SK-N-SH (cell line): ENCODE measurements at regions not wholly inside any gene's neighbourhood (a gene's known extent, or its start where the extent isn't known, plus 50 kb on each side); places are given as distances from the start of the nearest gene placed in this dataset.

Experiments used
- CTCF ChIA-PET: fragments of 300-600, 350-600 bp; formaldehyde crosslinking; extraction: SDS; loops from one replicate; lab custom pipeline; 2021; lab: Yijun Ruan, JAX
- POLR2A ChIA-PET: fragments of 350-600 bp; sonication (Branson Sonifier 250); formaldehyde crosslinking; extraction: SDS; loops from one replicate; lab custom pipeline; 2020; ENCODE audit warnings: antibody characterized with exemption, inconsistent platforms; lab: Yijun Ruan, JAX
- DNase-seq: peaks from one replicate; pipeline ENCODE4 v3.0.0; 2012
- H2AFZ ChIP-seq: fragments of 200-600 bp; sonication (generic); 2 replicates; pipeline ENCODE4 v1.8.1; 2016; ENCODE audit warnings: antibody characterized with exemption, mild to moderate bottlenecking, low read depth
- H3F3A ChIP-seq: fragments of 200-600 bp; sonication (generic); replicated peaks from 2 replicates; pipeline ENCODE3; 2016; ENCODE audit warnings: antibody characterized with exemption, mild to moderate bottlenecking; ENCODE audit not compliant: insufficient read depth
- H3K27ac ChIP-seq, 2 experiments: fragments of 200-500 bp in 1 of 2; fragments of 200-600 bp in 1 of 2; sonication (Bioruptor generic) in 1 of 2; sonication (generic), shearing (Covaris generic) in 1 of 2; 2 replicates each; pipeline versions ENCODE4 v1.5.1 to v1.6.1; 2014 to 2016; ENCODE audit warnings: low read depth in 2 of 2, inconsistent platforms in 1 of 2, low read length in 1 of 2, mild to moderate bottlenecking in 1 of 2, mixed read lengths in 1 of 2
- H3K27me3 ChIP-seq: fragments of 200-600 bp; sonication (generic), shearing (Covaris generic); 2 replicates; pipeline ENCODE4 v1.6.1; 2016; ENCODE audit warnings: mixed run types; ENCODE audit not compliant: insufficient read depth
- H3K36me3 ChIP-seq, 2 experiments: fragments of 200-500 bp in 1 of 2; fragments of 200-600 bp in 1 of 2; sonication (Bioruptor generic) in 1 of 2; sonication (generic) in 1 of 2; replicated peaks in 1 of 2; 2 replicates each; pipeline versions ENCODE3 to v1.5.1; 2014 to 2016; ENCODE audit warnings: low read length in 1 of 2, mild to moderate bottlenecking in 1 of 2; ENCODE audit not compliant: insufficient read depth in 2 of 2, control insufficient read depth in 1 of 2
- H3K4me1 ChIP-seq, 2 experiments: fragments of 200-500 bp in 1 of 2; fragments of 200-600 bp in 1 of 2; sonication (Bioruptor generic) in 1 of 2; sonication (generic), shearing (Covaris generic) in 1 of 2; 2 replicates each; pipeline versions ENCODE4 v1.5.1 to v1.6.1; 2014 to 2016; ENCODE audit warnings: low read depth in 1 of 2, low read length in 1 of 2, mixed run types in 1 of 2; ENCODE audit not compliant: insufficient read depth in 2 of 2, control insufficient read depth in 1 of 2
- H3K4me2 ChIP-seq: fragments of 200-600 bp; sonication (generic), shearing (Covaris generic); 2 replicates; pipeline ENCODE4 v1.6.1; 2017; ENCODE audit warnings: mixed run types
- H3K4me3 ChIP-seq, 2 experiments: fragments of 200-500 bp in 1 of 2; fragments of 200-600 bp in 1 of 2; sonication (Bioruptor generic) in 1 of 2; sonication (generic), shearing (Covaris generic) in 1 of 2; 2 replicates each; pipeline versions ENCODE4 v1.5.1 to v1.8.1; 2014 to 2016; ENCODE audit warnings: low read depth in 2 of 2, inconsistent platforms in 1 of 2, low read length in 1 of 2, mild to moderate bottlenecking in 1 of 2, mixed read lengths in 1 of 2, moderate library complexity in 1 of 2
- H3K79me2 ChIP-seq: fragments of 200-600 bp; sonication (generic); 2 replicates; pipeline ENCODE4 v1.8.1; 2017; ENCODE audit warnings: mild to moderate bottlenecking; ENCODE audit not compliant: insufficient read depth
- H3K9ac ChIP-seq: fragments of 200-600 bp; sonication (generic); 2 replicates; pipeline ENCODE4 v1.6.1; 2017; ENCODE audit warnings: mixed run types
- H3K9me2 ChIP-seq: fragments of 200-600 bp; sonication (generic); 2 replicates; pipeline ENCODE4 v1.6.1; 2017; ENCODE audit warnings: mixed run types
- H3K9me3 ChIP-seq: fragments of 200-600 bp; sonication (generic); 2 replicates; pipeline ENCODE4 v1.6.1; 2017; ENCODE audit warnings: mixed run types, mild to moderate bottlenecking, moderate library complexity
- H4K20me1 ChIP-seq: fragments of 200-600 bp; sonication (generic); 2 replicates; pipeline ENCODE4 v1.6.1; 2017; ENCODE audit warnings: mild to moderate bottlenecking, mixed run types; ENCODE audit not compliant: insufficient read depth
- CTCF ChIP-seq: fragments of 200-600 bp; sonication (generic); IDR thresholded peaks from 2 replicates; pipeline ENCODE4 v1.6.1; 2017; ENCODE audit warnings: antibody characterized with exemption, mild to moderate bottlenecking, moderate library complexity
- EP300 ChIP-seq, 2 experiments: IDR thresholded peaks; 2 replicates each; pipeline versions ENCODE4 v1.4.0 to v1.6.1; 2012; ENCODE audit warnings: borderline replicate concordance in 1 of 2, low read depth in 1 of 2, low read length in 1 of 2
- MAX ChIP-seq: IDR thresholded peaks from 2 replicates; pipeline ENCODE4 v1.4.0; 2012; ENCODE audit warnings: low read depth
- MEF2A ChIP-seq: IDR thresholded peaks from 2 replicates; pipeline ENCODE4 v1.4.0; 2012; ENCODE audit warnings: low read depth, borderline replicate concordance
- NFIC ChIP-seq: IDR thresholded peaks from 2 replicates; pipeline ENCODE4 v1.4.0; 2012; ENCODE audit warnings: borderline replicate concordance
- PBX3 ChIP-seq: IDR thresholded peaks from 2 replicates; pipeline ENCODE4; 2012
- POLR2AphosphoS5 ChIP-seq: IDR thresholded peaks from 2 replicates; pipeline ENCODE4 v1.6.1; 2012; ENCODE audit warnings: low read depth, low read length
- RAD21 ChIP-seq: IDR thresholded peaks from 2 replicates; pipeline ENCODE4 v1.6.1; 2012; ENCODE audit warnings: mild to moderate bottlenecking, low read length
- RFX5 ChIP-seq: IDR thresholded peaks from 2 replicates; pipeline ENCODE4 v1.6.1; 2012; ENCODE audit warnings: mild to moderate bottlenecking, improper control_type of control experiment, low read length
- SIN3A ChIP-seq: IDR thresholded peaks from 2 replicates; pipeline ENCODE4 v1.6.1; 2012; ENCODE audit warnings: low read depth, mild to moderate bottlenecking, low read length, moderate library complexity, borderline replicate concordance
- SMC3 ChIP-seq: IDR thresholded peaks from 2 replicates; pipeline ENCODE4 v1.6.1; 2012; ENCODE audit warnings: low read depth, low read length, improper control_type of control experiment
- USF1 ChIP-seq: IDR thresholded peaks from 2 replicates; pipeline ENCODE4 v1.4.0; 2012; ENCODE audit warnings: low read depth, borderline replicate concordance
- ZBTB33 ChIP-seq: IDR thresholded peaks from 2 replicates; pipeline ENCODE4 v1.4.0; 2012; ENCODE audit warnings: low read depth, borderline replicate concordance
- WGBS: methylation state at CpG from one replicate; pipeline ENCODE4 v1.1.6; 2017; ENCODE audit warnings: low lambda C conversion rate; 5-methylcytosine and 5-hydroxymethylcytosine counted together

- CTCF ChIA-PET, result interaction anchor here (1.1 kb wide), 1 partner anchor 10 kb away, joined by 3 read pairs; no protein-coding TSS in a partner anchor
- Histone ChIP-seq H2AFZ (no peak overlapping the region), H3K79me2 (no peaks in the 10 kb centered on the region), H3K4me1 (no peaks in the 10 kb centered on the region), H3F3A (no peaks in the 10 kb centered on the region), H3K4me2 (no peak overlapping the region), H3K27me3 (no peaks in the 10 kb centered on the region), H3K27ac (no peak overlapping the region), H4K20me1 (no peaks in the 10 kb centered on the region), H3K9me3 (0 out of 2 replicates have a peak, but pooled peaks cover 6% of the 10 kb centered on the region), H3K9me2 (no peaks in the 10 kb centered on the region), H3K9ac (no peak overlapping the region), H3K4me3 (no peak overlapping the region), H3K36me3 (no peaks in the 10 kb centered on the region)
- 2% methylated on average over 1 of the region's 1 CpG for WGBS
- TF ChIP-seq NFIC (no peak), SMC3 (no peak), POLR2AphosphoS5 (no peak), RAD21 (no peak), CTCF (no peak), MAX (no peak), EP300 (IDR thresholded peaks at IDR 0.05; ENCODE audit: borderline replicate concordance in 1 of 2, low read depth in 1 of 2, low read length in 1 of 2) (no peak), PBX3 (no peak), MEF2A (no peak), USF1 (no peak), ZBTB33 (no peak), RFX5 (no peak)
- DNase-seq, result no peak
- POLR2A ChIA-PET, result no interaction called here
Measured at GRCh38 chr10:10503772-10504171, 513.9 kb upstream of the CELF2 start.

- Histone ChIP-seq H3K9me3 (0 out of 2 replicates have a peak, but pooled peaks cover 6% of the 10 kb centered on the region), H3K79me2 (no peaks in the 10 kb centered on the region), H3F3A (no peaks in the 10 kb centered on the region), H3K9me2 (no peaks in the 10 kb centered on the region), H2AFZ (no peak overlapping the region), H3K27me3 (no peaks in the 10 kb centered on the region), H3K4me3 (no peak overlapping the region), H4K20me1 (no peaks in the 10 kb centered on the region), H3K9ac (no peak overlapping the region), H3K4me2 (no peak overlapping the region), H3K4me1 (no peaks in the 10 kb centered on the region), H3K27ac (no peak overlapping the region), H3K36me3 (no peaks in the 10 kb centered on the region)
- no peak for DNase-seq
- ChIA-PET CTCF (no interaction called here), POLR2A (no interaction called here)
- 41% methylated on average over 3 of the region's 3 CpGs for WGBS
- TF ChIP-seq POLR2AphosphoS5 (no peak), SIN3A (no peak)
- TF ChIP-seq, all 33 proteins: peak for 0
Measured at GRCh38 chr10:10508211-10508610, 509.5 kb upstream of the CELF2 start.
